Endothelial cell of umbilical vein (primary cell): ENCODE measurements at regions not wholly inside any gene's neighbourhood (a gene's known extent, or its start where the extent isn't known, plus 50 kb on each side); places are given as distances from the start of the nearest gene placed in this dataset.

Source experiments
- BruUV-seq: library from RNA; stranded (reverse); fragments of 400-500 nt; replicated peaks from 2 replicates; lab custom pipeline; 2021; lab: Mats Ljungman, UMichigan
- CTCF ChIA-PET: fragments of 300-600, 350-600 bp; sonication (Branson Sonifier 250); formaldehyde crosslinking; loops from one replicate; lab custom pipeline; 2021; ENCODE audit warnings: antibody characterized with exemption, inconsistent platforms; lab: Charles Lee
- POLR2A ChIA-PET: fragments of 300-600, 350-600 bp; sonication (Branson Sonifier 250); formaldehyde crosslinking; loops from one replicate; lab custom pipeline; 2021; ENCODE audit warnings: antibody characterized with exemption, inconsistent platforms; lab: Charles Lee
- DNase-seq: peaks from one replicate; pipeline ENCODE4 v3.0.0-alpha.2; 2011; ENCODE audit warnings: low read depth, low spot score
- FAIRE-seq: peaks from 2 replicates; lab custom pipeline; 2011; peaks lifted over from hg19 to GRCh38; lab: Jason Lieb, UNC
- H2AFZ ChIP-seq: 2 replicates; pipeline ENCODE4 v1.6.0; 2012; ENCODE audit warnings: low read depth, low read length, control low read depth, inconsistent platforms
- H3K27ac ChIP-seq: 2 replicates; pipeline ENCODE4 v1.5.1; 2011; ENCODE audit warnings: low read depth, mild to moderate bottlenecking, control low read depth, low read length, moderate library complexity; ENCODE audit not compliant: insufficient read depth
- H3K27me3 ChIP-seq, 2 experiments: 2 replicates each; pipeline versions ENCODE4 v1.6.0 to v1.6.1; 2011; ENCODE audit warnings: low read length in 2 of 2, mixed read lengths in 1 of 2; ENCODE audit not compliant: control insufficient read depth in 2 of 2, insufficient read depth in 2 of 2
- H3K36me3 ChIP-seq, 2 experiments: 2 replicates in 1 of 2; 3 replicates in 1 of 2; pipeline ENCODE4 v1.5.1; 2011; ENCODE audit warnings: low read length in 2 of 2, mild to moderate bottlenecking in 1 of 2, moderate library complexity in 1 of 2; ENCODE audit not compliant: control insufficient read depth in 2 of 2, insufficient read depth in 2 of 2; ENCODE audit errors: extremely low read depth in 1 of 2
- H3K4me1 ChIP-seq: 3 replicates; pipeline ENCODE4 v1.5.1; 2011; ENCODE audit warnings: mild to moderate bottlenecking, low read length; ENCODE audit not compliant: control insufficient read depth, insufficient read depth; ENCODE audit errors: extremely low read depth
- H3K4me2 ChIP-seq: 2 replicates; pipeline ENCODE4 v1.6.1; 2011; ENCODE audit warnings: low read length, control low read depth, mixed read lengths; ENCODE audit not compliant: insufficient read depth
- H3K4me3 ChIP-seq, 3 experiments: fragments of 200-600 bp in 1 of 3; sonication (generic), shearing (Covaris generic) in 1 of 3; replicated peaks in 1 of 3; 2 replicates each; pipeline ENCODE4 v1.5.1; 2011 to 2016; ENCODE audit warnings: control low read depth in 3 of 3, low read length in 3 of 3, mild to moderate bottlenecking in 2 of 3, inconsistent platforms in 1 of 3, low read depth in 1 of 3, moderate library complexity in 1 of 3; ENCODE audit not compliant: insufficient read depth in 1 of 3
- H3K79me2 ChIP-seq: 2 replicates; pipeline ENCODE4 v1.6.0; 2012; ENCODE audit warnings: low read length, inconsistent platforms; ENCODE audit not compliant: control insufficient read depth, insufficient read depth
- H3K9ac ChIP-seq: replicated peaks from 2 replicates; pipeline ENCODE3; 2011; ENCODE audit warnings: low read length, control low read depth; ENCODE audit not compliant: insufficient read depth; ENCODE audit errors: extremely low read depth
- H3K9me1 ChIP-seq: replicated peaks from 3 replicates; pipeline ENCODE4 v1.6.0; 2011; ENCODE audit warnings: mild to moderate bottlenecking, low read length; ENCODE audit not compliant: control insufficient read depth, insufficient read depth; ENCODE audit errors: extremely low read depth
- H3K9me3 ChIP-seq: replicated peaks from 2 replicates; pipeline ENCODE4 v1.5.1; 2012; ENCODE audit warnings: low read length, inconsistent platforms; ENCODE audit not compliant: control insufficient read depth, insufficient read depth
- H4K20me1 ChIP-seq: replicated peaks from 2 replicates; pipeline ENCODE3; 2011; ENCODE audit warnings: mild to moderate bottlenecking, low read length; ENCODE audit not compliant: control insufficient read depth, insufficient read depth; ENCODE audit errors: extremely low read depth
- EZH2 ChIP-seq: IDR thresholded peaks from 2 replicates; pipeline ENCODE4 v1.6.1; 2012; ENCODE audit warnings: borderline replicate concordance, low read depth, mild to moderate bottlenecking, moderate library complexity, low read length, inconsistent platforms; ENCODE audit not compliant: severe bottlenecking
- FOS ChIP-seq: IDR thresholded peaks from 2 replicates; pipeline ENCODE4 v1.6.1; 2011; ENCODE audit warnings: mild to moderate bottlenecking, low read length, moderate library complexity, borderline replicate concordance; ENCODE audit not compliant: insufficient read depth
- GATA2 ChIP-seq: IDR thresholded peaks from 2 replicates; pipeline ENCODE4 v1.7.0; 2011; ENCODE audit warnings: low read depth, mild to moderate bottlenecking, moderate library complexity, mixed read lengths, low read length; ENCODE audit not compliant: insufficient read length, insufficient read depth
- JUN ChIP-seq: IDR thresholded peaks from 2 replicates; pipeline ENCODE4 v1.6.1; 2011; ENCODE audit warnings: borderline replicate concordance, low read depth; ENCODE audit not compliant: insufficient read length, insufficient read depth
- MYC ChIP-seq: IDR thresholded peaks from one replicate; pipeline ENCODE4 v1.6.1; 2011; ENCODE audit warnings: mild to moderate bottlenecking, low read depth, low read length
- POLR2A ChIP-seq: IDR thresholded peaks from 2 replicates; pipeline ENCODE4 v1.6.1; 2012; ENCODE audit warnings: low read depth, mild to moderate bottlenecking, control low read depth, low read length
- POLR2AphosphoS5 ChIP-seq: IDR thresholded peaks from 2 replicates; pipeline ENCODE4 v1.6.1; 2012; ENCODE audit warnings: low read depth, mild to moderate bottlenecking, control low read depth, low read length, moderate library complexity; ENCODE audit not compliant: insufficient read depth
- dilution Hi-C: fragments of 300-500 bp; cut with MboI; formaldehyde crosslinking; loops from one replicate; pipeline ENCODE4 v1.15.0; 2019; ENCODE audit warnings: low sequenced_read_pairs; ENCODE audit not compliant: extremely low pct_ligation_motif_present
- intact Hi-C: fragments of 100-400 bp; cut with micrococcal nuclease; formaldehyde crosslinking; loops from one replicate; pipeline ENCODE4 v1.10.0; 2022
- TF ChIP-seq, protein P1 (sequence below): IDR thresholded peaks from 2 replicates; pipeline ENCODE4 v1.6.1; 2011; ENCODE audit not compliant: insufficient read depth, insufficient read length
- TF ChIP-seq, protein P2 (sequence below), 2 donors: IDR thresholded peaks; 1 replicate in 1 of 2; 2 replicates in 1 of 2; pipeline ENCODE4 v1.5.1; 2011; ENCODE audit warnings: low read length in 2 of 2, mild to moderate bottlenecking in 2 of 2, moderate library complexity in 2 of 2, control low read depth in 1 of 2, inconsistent platforms in 1 of 2, low read depth in 1 of 2; ENCODE audit not compliant: insufficient read depth in 1 of 2; ENCODE audit errors: extremely low read depth in 1 of 2

DNA sequence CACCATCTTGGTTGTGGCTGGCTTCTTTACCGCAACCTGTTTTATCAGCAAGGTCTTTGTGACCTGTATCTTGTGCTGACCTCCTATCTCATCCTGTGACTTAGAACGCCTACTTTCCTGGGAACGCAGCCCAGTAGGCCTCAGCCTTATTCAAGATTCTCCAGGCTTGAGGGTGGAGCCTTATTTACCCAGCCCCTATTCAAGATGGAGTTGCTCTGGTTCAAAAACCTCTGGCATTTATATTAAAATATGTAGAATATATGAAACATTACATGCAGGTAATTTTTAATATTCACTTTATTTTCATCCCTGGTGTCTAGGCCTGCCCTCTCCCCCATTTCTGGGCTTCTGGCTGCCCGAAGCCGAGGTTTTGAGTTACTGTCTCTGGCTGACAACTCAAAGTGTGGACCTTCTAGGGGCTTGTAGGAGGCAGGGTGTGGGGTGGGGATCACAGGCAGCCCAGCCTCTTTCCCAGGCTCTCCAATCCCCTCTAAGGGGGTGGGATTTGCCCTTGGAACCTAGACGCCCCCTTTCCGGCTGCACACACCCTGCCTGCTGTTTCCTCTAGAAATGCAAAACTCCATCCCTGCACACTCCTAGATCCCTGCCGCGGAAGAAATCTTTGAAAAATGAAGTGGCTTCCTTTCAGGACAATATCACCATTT lies 152.0 kb downstream of the KCNJ12 start:
- Histone ChIP-seq H3K27ac (no peak overlapping the region), H3K4me3 (no peak overlapping the region), H3K4me2 (no peak overlapping the region), H3K9ac (no peak overlapping the region), H3K36me3 (no peaks in the 10 kb centered on the region), H3K79me2 (no peaks in the 10 kb centered on the region), H3K4me1 (no peaks in the 10 kb centered on the region), H3K27me3 (no peaks in the 10 kb centered on the region), H3K9me3 (no peaks in the 10 kb centered on the region), H3K9me1 (no peaks in the 10 kb centered on the region), H4K20me1 (no peaks in the 10 kb centered on the region), H2AFZ (no peak overlapping the region)
- DNase-seq (no peak), FAIRE-seq (no peak)
- ChIA-PET POLR2A (no interaction called here), CTCF (no interaction called here)
- no TSS peak for BruUV-seq
- TF ChIP-seq, protein P1, sequence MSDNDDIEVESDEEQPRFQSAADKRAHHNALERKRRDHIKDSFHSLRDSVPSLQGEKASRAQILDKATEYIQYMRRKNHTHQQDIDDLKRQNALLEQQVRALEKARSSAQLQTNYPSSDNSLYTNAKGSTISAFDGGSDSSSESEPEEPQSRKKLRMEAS: no peak
- TF ChIP-seq EZH2 (no peak), POLR2A (no peak), GATA2 (no peak), JUN (no peak), POLR2AphosphoS5 (no peak), FOS (no peak), MYC (no peak)
- TF ChIP-seq, protein P2, sequence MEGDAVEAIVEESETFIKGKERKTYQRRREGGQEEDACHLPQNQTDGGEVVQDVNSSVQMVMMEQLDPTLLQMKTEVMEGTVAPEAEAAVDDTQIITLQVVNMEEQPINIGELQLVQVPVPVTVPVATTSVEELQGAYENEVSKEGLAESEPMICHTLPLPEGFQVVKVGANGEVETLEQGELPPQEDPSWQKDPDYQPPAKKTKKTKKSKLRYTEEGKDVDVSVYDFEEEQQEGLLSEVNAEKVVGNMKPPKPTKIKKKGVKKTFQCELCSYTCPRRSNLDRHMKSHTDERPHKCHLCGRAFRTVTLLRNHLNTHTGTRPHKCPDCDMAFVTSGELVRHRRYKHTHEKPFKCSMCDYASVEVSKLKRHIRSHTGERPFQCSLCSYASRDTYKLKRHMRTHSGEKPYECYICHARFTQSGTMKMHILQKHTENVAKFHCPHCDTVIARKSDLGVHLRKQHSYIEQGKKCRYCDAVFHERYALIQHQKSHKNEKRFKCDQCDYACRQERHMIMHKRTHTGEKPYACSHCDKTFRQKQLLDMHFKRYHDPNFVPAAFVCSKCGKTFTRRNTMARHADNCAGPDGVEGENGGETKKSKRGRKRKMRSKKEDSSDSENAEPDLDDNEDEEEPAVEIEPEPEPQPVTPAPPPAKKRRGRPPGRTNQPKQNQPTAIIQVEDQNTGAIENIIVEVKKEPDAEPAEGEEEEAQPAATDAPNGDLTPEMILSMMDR (IDR thresholded peaks at IDR 0.05; ENCODE audit: extremely low read depth in 1 of 2, insufficient read depth in 1 of 2, low read depth in 1 of 2, low read length in 2 of 2): no peak
- dilution Hi-C loops: no loop called here
- intact Hi-C loops: no loop called here
